Testis (tissue), 2 donors: ENCODE measurements at regions not wholly inside any gene's neighbourhood (a gene's known extent, or its start where the extent isn't known, plus 50 kb on each side); places are given as distances from the start of the nearest gene placed in this dataset.

Source experiments
- CTCF ChIP-seq, 3 experiments: fragments of 450-650 bp in 2 of 3; fragments of 200-600 bp in 1 of 3; sonication (generic) in 1 of 3; IDR thresholded peaks; one replicate each; pipeline ENCODE4 v1.5.1; 2016 to 2019; ENCODE audit warnings: antibody characterized with exemption in 3 of 3, mild to moderate bottlenecking in 2 of 3, moderate library complexity in 1 of 3
- POLR2A ChIP-seq: fragments of 450-650 bp; IDR thresholded peaks from one replicate; pipeline ENCODE4 v1.6.1; 2017; ENCODE audit warnings: antibody characterized with exemption, mild to moderate bottlenecking, moderate library complexity

GRCh38 chr14:98993818-98994217 lies 278.2 kb downstream of the BCL11B start:
- no peak for TF ChIP-seq POLR2A
- TF ChIP-seq CTCF (IDR thresholded peaks at IDR 0.05): no peak
